NB4 (cell line): ENCODE measurements at regions not wholly inside any gene's neighbourhood (a gene's known extent, or its start where the extent isn't known, plus 50 kb on each side); places are given as distances from the start of the nearest gene placed in this dataset.

Experiments
- DNase-seq: peaks from one replicate; pipeline ENCODE4 v3.0.0; 2010; ENCODE audit warnings: low read depth
- H3K4me3 ChIP-seq: one replicate; pipeline ENCODE4 v1.5.1; 2011; ENCODE audit warnings: mild to moderate bottlenecking, low read depth, low read length, moderate library complexity
- CTCF ChIP-seq: IDR thresholded peaks from one replicate; pipeline ENCODE4 v1.5.1; 2012; ENCODE audit warnings: low read depth, low read length
- MAX ChIP-seq: IDR thresholded peaks from 2 replicates; pipeline ENCODE4 v1.6.1; 2011; ENCODE audit warnings: low read depth, low read length
- MYC ChIP-seq: IDR thresholded peaks from 2 replicates; pipeline ENCODE4 v1.6.1; 2011; ENCODE audit warnings: low read depth, low read length
- POLR2A ChIP-seq: IDR thresholded peaks from 2 replicates; pipeline ENCODE4 v1.6.1; 2011; ENCODE audit warnings: mild to moderate bottlenecking; ENCODE audit not compliant: insufficient read length; ENCODE audit errors: extremely low read depth

- no peak for TF ChIP-seq MYC
- TF ChIP-seq POLR2A, result no peak
- no peak for TF ChIP-seq CTCF
- TF ChIP-seq MAX, result no peak
- DNase-seq, result no peak
- no peak overlapping the region for H3K4me3 ChIP-seq
These were observed 235.9 kb upstream of the TYRP1 start for GRCh38 chr9:12457237-12457636.

- DNase-seq, result no peak
- TF ChIP-seq MYC, result no peak
- TF ChIP-seq CTCF, result no peak
- TF ChIP-seq MAX, result no peak
- no peak for TF ChIP-seq POLR2A
- no peak overlapping the region for H3K4me3 ChIP-seq
These were observed 231.3 kb upstream of the TYRP1 start for GRCh38 chr9:12461763-12462460.

- no peak overlapping the region for H3K4me3 ChIP-seq
- no peak for TF ChIP-seq CTCF
- no peak for TF ChIP-seq MYC
- TF ChIP-seq MAX, result no peak
- no peak for TF ChIP-seq POLR2A
- no peak for DNase-seq
These were observed 230.3 kb upstream of the TYRP1 start for GRCh38 chr9:12462861-12463260.

GRCh38 chr9:12463641-12464040 is 229.5 kb upstream of the TYRP1 start:
- TF ChIP-seq CTCF (no peak), MYC (no peak), POLR2A (no peak), MAX (no peak)
- DNase-seq, result no peak
- H3K4me3 ChIP-seq, result no peak overlapping the region

GRCh38 chr9:12464400-12464799 is 228.8 kb upstream of the TYRP1 start:
- DNase-seq, result no peak

GRCh38 chr9:12464910-12465512 is 228.2 kb upstream of the TYRP1 start:
- no peak for TF ChIP-seq MAX
- TF ChIP-seq CTCF, result peak; percentile 70
- no peak overlapping the region for H3K4me3 ChIP-seq
- peak; percentile 61 for DNase-seq

More at GRCh38 chr9:12464400-12464799, 228.8 kb upstream of the TYRP1 start:
- H3K4me3 ChIP-seq, result no peak overlapping the region
- no peak for TF ChIP-seq MYC
